ENCODE measurements at regions not wholly inside any gene's neighbourhood (a gene's known extent, or its start where the extent isn't known, plus 50 kb on each side); places are given as distances from the start of the nearest gene placed in this dataset.
"Not testable (repeated sequence)": the region's sequence is repeated elsewhere in the genome, so short reads cannot be mapped to it uniquely, and the experiment has no call there.

GRCh38 chr6:9754515-9754914 is 660.4 kb downstream of the TFAP2A start:
- H3K4me3 ChIP-seq: no peak overlapping the region
- H3K4me1 ChIP-seq: no peaks in the 10 kb centered on the region
- ATAC-seq: no peak
- no peaks in the 10 kb centered on the region for H3K36me3 ChIP-seq
- no peaks in the 10 kb centered on the region for H3K27me3 ChIP-seq (ENCODE audit: low read depth)
- no peaks in the 10 kb centered on the region for H3K9me3 ChIP-seq
- no peak for DNase-seq
- intact Hi-C loops (cut with DNase I): no loop called here
- no peak for TF ChIP-seq CTCF (IDR thresholded peaks at IDR 0.05)
- H3K27ac ChIP-seq: no peak overlapping the region

- H3K4me1 ChIP-seq: no peaks in the 10 kb centered on the region
- H3K36me3 ChIP-seq: no peaks in the 10 kb centered on the region
- H3K27me3 ChIP-seq (ENCODE audit: low read depth): no peaks in the 10 kb centered on the region
- no peak overlapping the region for H3K27ac ChIP-seq
- no peak for DNase-seq
- ATAC-seq: no peak
- intact Hi-C loops (cut with DNase I): no loop called here
- no peak for TF ChIP-seq CTCF (IDR thresholded peaks at IDR 0.05)
- H3K4me3 ChIP-seq: no peak overlapping the region
- H3K9me3 ChIP-seq: no peaks in the 10 kb centered on the region
Measured at GRCh38 chr6:9745966-9746365, 668.9 kb downstream of the TFAP2A start.

GRCh38 chr6:9745476-9745875 is 669.4 kb downstream of the TFAP2A start:
- Histone ChIP-seq H3K27me3 (ENCODE audit: low read depth) (no peaks in the 10 kb centered on the region), H3K4me3 (no peak overlapping the region), H3K4me1 (no peaks in the 10 kb centered on the region), H3K36me3 (no peaks in the 10 kb centered on the region), H3K27ac (no peak overlapping the region), H3K9me3 (no peaks in the 10 kb centered on the region)
- no peak for TF ChIP-seq CTCF (IDR thresholded peaks at IDR 0.05)
- intact Hi-C loops (cut with DNase I): no loop called here
- ATAC-seq: no peak
- DNase-seq: no peak

GRCh38 chr6:9744119-9744518 is 670.8 kb downstream of the TFAP2A start:
- no peaks in the 10 kb centered on the region for H3K4me1 ChIP-seq
- no peak for TF ChIP-seq CTCF (IDR thresholded peaks at IDR 0.05)
- H3K27ac ChIP-seq: no peak overlapping the region
- DNase-seq (no peak), ATAC-seq (no peak)
- no peaks in the 10 kb centered on the region for H3K9me3 ChIP-seq
- no peak overlapping the region for H3K4me3 ChIP-seq
- H3K36me3 ChIP-seq: no peaks in the 10 kb centered on the region
- intact Hi-C loops (cut with DNase I): no loop called here
- no peaks in the 10 kb centered on the region for H3K27me3 ChIP-seq (ENCODE audit: low read depth)

- Histone ChIP-seq H3K27ac (no peak overlapping the region), H3K27me3 (ENCODE audit: low read depth) (no peaks in the 10 kb centered on the region), H3K4me1 (no peaks in the 10 kb centered on the region), H3K4me3 (no peak overlapping the region), H3K36me3 (no peaks in the 10 kb centered on the region), H3K9me3 (no peaks in the 10 kb centered on the region)
- DNase-seq (no peak), ATAC-seq (no peak)
- intact Hi-C loops (cut with DNase I): no loop called here
- TF ChIP-seq CTCF (IDR thresholded peaks at IDR 0.05): no peak
Measured at GRCh38 chr6:9732056-9732455, 682.8 kb downstream of the TFAP2A start.

GRCh38 chr6:9725776-9726175 is 689.1 kb downstream of the TFAP2A start:
- ATAC-seq; H3K36me3 ChIP-seq; intact Hi-C loops (cut with DNase I); H3K9me3 ChIP-seq; H3K4me3 ChIP-seq; H3K4me1 ChIP-seq; DNase-seq; H3K27ac ChIP-seq; H3K27me3 ChIP-seq (ENCODE audit: low read depth): not testable (repeated sequence)

All from lower lobe of right lung (tissue), 2 donors.